ENCODE measurements at regions not wholly inside any gene's neighbourhood (a gene's known extent, or its start where the extent isn't known, plus 50 kb on each side); places are given as distances from the start of the nearest gene placed in this dataset.

GRCh38 chr1:94332952-94333351 is 85.2 kb upstream of the ABCD3 start:
- TF ChIP-seq CTCF (IDR thresholded peaks at IDR 0.05; ENCODE audit: low read depth, low read length, poor library complexity, severe bottlenecking): no peak
- no peak for TF ChIP-seq EZH2phosphoT487 (IDR thresholded peaks at IDR 0.05; ENCODE audit: borderline replicate concordance, low read length)

All from DOHH2 (cell line).